ENCODE measurements at regions not wholly inside any gene's neighbourhood (a gene's known extent, or its start where the extent isn't known, plus 50 kb on each side); places are given as distances from the start of the nearest gene placed in this dataset.
A peak's percentile ranks its signal among the peaks of the same experiment; 100 is the strongest.

- H4K20me1 ChIP-seq (ENCODE audit: insufficient read depth) = no peaks in the 10 kb centered on the region
- no peak overlapping the region for H2AFZ ChIP-seq (ENCODE audit: low read depth, low read length)
- no peaks in the 10 kb centered on the region for H3K79me2 ChIP-seq (replicated peaks; ENCODE audit: insufficient read depth, low read length)
- peak overlapping the region; percentile 35 for H3K27ac ChIP-seq (ENCODE audit: low read length)
- H3K9me2 ChIP-seq (ENCODE audit: insufficient read depth, low read length) = no peaks in the 10 kb centered on the region
- H3K4me3 ChIP-seq (ENCODE audit: low read length) = no peak overlapping the region
- no peaks in the 10 kb centered on the region for H3K9me3 ChIP-seq (ENCODE audit: low read length)
- H3F3A ChIP-seq (ENCODE audit: insufficient read depth, low read length, poor library complexity, severe bottlenecking) = no peaks in the 10 kb centered on the region
- no peaks in the 10 kb centered on the region for H3K27me3 ChIP-seq (ENCODE audit: insufficient read depth, low read depth, low read length)
- no peak overlapping the region for H3K4me2 ChIP-seq (ENCODE audit: low read length)
- peak; percentile 53 for TF ChIP-seq EP300 (conservative IDR thresholded peaks at IDR 0.05; ENCODE audit: poor library complexity, severe bottlenecking)
- peak; percentile 12 for TF ChIP-seq POLR2AphosphoS5 (IDR thresholded peaks at IDR 0.05)
- no peak for TF ChIP-seq TAF1 (IDR thresholded peaks at IDR 0.05; ENCODE audit: low read depth)
- TF ChIP-seq REST (IDR thresholded peaks at IDR 0.05; ENCODE audit: borderline replicate concordance) = peak; percentile 81
- no peak for TF ChIP-seq SMC3 (conservative IDR thresholded peaks at IDR 0.05; ENCODE audit: poor library complexity)
- H3K9ac ChIP-seq (ENCODE audit: low read length) = no peak overlapping the region
- H3K36me3 ChIP-seq (ENCODE audit: insufficient read depth, low read length) = no peaks in the 10 kb centered on the region
These were observed 128.3 kb upstream of the VEPH1 start for GRCh38 chr3:157631478-157631877.

GRCh38 chr3:157626817-157627216, 123.6 kb upstream of the VEPH1 start:
- Histone ChIP-seq H3K9ac (ENCODE audit: low read length) (no peak overlapping the region), H3F3A (ENCODE audit: insufficient read depth, low read length, poor library complexity, severe bottlenecking) (no peaks in the 10 kb centered on the region), H2AFZ (ENCODE audit: low read depth, low read length) (no peak overlapping the region), H3K9me2 (ENCODE audit: insufficient read depth, low read length) (no peaks in the 10 kb centered on the region), H3K4me2 (ENCODE audit: low read length) (no peak overlapping the region), H3K27ac (ENCODE audit: low read length) (no peak overlapping the region), H3K9me3 (ENCODE audit: low read length) (no peaks in the 10 kb centered on the region), H3K36me3 (ENCODE audit: insufficient read depth, low read length) (no peaks in the 10 kb centered on the region), H4K20me1 (ENCODE audit: insufficient read depth) (no peaks in the 10 kb centered on the region), H3K4me3 (ENCODE audit: low read length) (no peak overlapping the region), H3K27me3 (ENCODE audit: insufficient read depth, low read depth, low read length) (no peaks in the 10 kb centered on the region), H3K79me2 (replicated peaks; ENCODE audit: insufficient read depth, low read length) (no peaks in the 10 kb centered on the region)
- TF ChIP-seq CTCF (IDR thresholded peaks at IDR 0.05; ENCODE audit: poor library complexity, severe bottlenecking) (no peak), SMC3 (conservative IDR thresholded peaks at IDR 0.05; ENCODE audit: poor library complexity) (no peak), MXI1 (conservative IDR thresholded peaks at IDR 0.05; ENCODE audit: poor library complexity, severe bottlenecking) (no peak), EZH2 (IDR thresholded peaks at IDR 0.05; ENCODE audit: borderline replicate concordance, insufficient read depth, low read length, poor library complexity, severe bottlenecking) (no peak), TAF1 (IDR thresholded peaks at IDR 0.05; ENCODE audit: low read depth) (no peak), REST (IDR thresholded peaks at IDR 0.05; ENCODE audit: borderline replicate concordance) (no peak), EP300 (conservative IDR thresholded peaks at IDR 0.05; ENCODE audit: poor library complexity, severe bottlenecking) (no peak), RAD21 (conservative IDR thresholded peaks at IDR 0.05) (no peak), POLR2AphosphoS5 (IDR thresholded peaks at IDR 0.05) (no peak)
